NOMO-1 (cell line): ENCODE measurements at regions not wholly inside any gene's neighbourhood (a gene's known extent, or its start where the extent isn't known, plus 50 kb on each side); places are given as distances from the start of the nearest gene placed in this dataset.

ENCODE experiments used
- DNase-seq, 2 experiments: peaks; one replicate each; lab custom pipeline; 2025; ENCODE audit not compliant: unreplicated experiment in 2 of 2; lab: John Stamatoyannopoulos, UW

GRCh38 chr2:136062066-136062837 lies 55.7 kb downstream of the CXCR4 start:
- DNase-seq = no peak

- no peak for DNase-seq
These were observed 57.5 kb downstream of the CXCR4 start for GRCh38 chr2:136060416-136060815.

GRCh38 chr2:136059036-136059472 lies 58.9 kb downstream of the CXCR4 start:
- peak; percentile 9 to 33 for DNase-seq

- DNase-seq = no peak
These were observed 59.7 kb downstream of the CXCR4 start for GRCh38 chr2:136058262-136058661.

- peak; percentile 38 to 68 for DNase-seq
These were observed 60.2 kb downstream of the CXCR4 start for GRCh38 chr2:136057802-136058140.

GRCh38 chr2:136057023-136057801 lies 60.7 kb downstream of the CXCR4 start:
- DNase-seq = no peak

GRCh38 chr2:136055929-136056688 lies 61.8 kb downstream of the CXCR4 start:
- DNase-seq = peak; percentile 40 to 62

- no peak for DNase-seq
These were observed 63.1 kb downstream of the CXCR4 start for GRCh38 chr2:136054856-136055255.

- no peak for DNase-seq
These were observed 65.3 kb downstream of the CXCR4 start for GRCh38 chr2:136052369-136053362.

- no peak for DNase-seq
These were observed 66.3 kb upstream of the DARS1 start for GRCh38 chr2:136051725-136052048.

GRCh38 chr2:136051001-136051724 lies 65.7 kb upstream of the DARS1 start:
- no peak for DNase-seq

- no peak for DNase-seq
These were observed 64.8 kb upstream of the DARS1 start for GRCh38 chr2:136049991-136050920.

GRCh38 chr2:136049011-136049742 lies 63.8 kb upstream of the DARS1 start:
- DNase-seq = no peak

- no peak for DNase-seq
These were observed 60.6 kb upstream of the DARS1 start for GRCh38 chr2:136045835-136046570.

- DNase-seq = no peak
These were observed 59.9 kb upstream of the DARS1 start for GRCh38 chr2:136045344-136045743.
